OCI-LY3 (cell line): ENCODE measurements at regions not wholly inside any gene's neighbourhood (a gene's known extent, or its start where the extent isn't known, plus 50 kb on each side); places are given as distances from the start of the nearest gene placed in this dataset.

ENCODE experiments used
- H2AFZ ChIP-seq: fragments of 200-600, 300-600 bp; shearing (Covaris generic); 2 replicates; pipeline ENCODE4 v1.6.0; 2014; ENCODE audit warnings: antibody characterized with exemption, low read depth, low read length
- H3K27ac ChIP-seq: fragments of 200-600, 300-600 bp; sonication (generic); 2 replicates; pipeline ENCODE4 v1.5.1; 2014; ENCODE audit warnings: mild to moderate bottlenecking, low read length, moderate library complexity, mixed read lengths
- H3K27me3 ChIP-seq: fragments of 200-600, 300-600 bp; sonication (generic); 2 replicates; pipeline ENCODE4 v1.6.1; 2014; ENCODE audit warnings: low read depth, low read length, mixed read lengths
- H3K36me3 ChIP-seq: fragments of 200-600, 300-600 bp; sonication (generic); replicated peaks from 2 replicates; pipeline ENCODE3; 2014; ENCODE audit warnings: low read depth, low read length, mixed read lengths
- H3K4me1 ChIP-seq: fragments of 300-600, 200-600 bp; sonication (generic); 2 replicates; pipeline ENCODE4 v1.6.1; 2014; ENCODE audit warnings: low read length, mixed read lengths
- H3K4me2 ChIP-seq: fragments of 200-600, 300-600 bp; sonication (generic); 2 replicates; pipeline ENCODE4 v1.6.1; 2014; ENCODE audit warnings: low read length, mixed read lengths
- H3K4me3 ChIP-seq: fragments of 300-600, 200-600 bp; sonication (generic); 2 replicates; pipeline ENCODE4 v1.5.1; 2014; ENCODE audit warnings: antibody characterized with exemption, mild to moderate bottlenecking, low read length, moderate library complexity
- H3K79me2 ChIP-seq: fragments of 300-600, 200-600 bp; shearing (Covaris generic); 2 replicates; pipeline ENCODE4 v1.6.1; 2014; ENCODE audit warnings: mild to moderate bottlenecking, low read length, mixed read lengths
- H3K9ac ChIP-seq: fragments of 300-600, 200-600 bp; shearing (Covaris generic); 2 replicates; pipeline ENCODE4 v1.6.0; 2014; ENCODE audit warnings: mild to moderate bottlenecking, low read length, moderate library complexity
- H3K9me3 ChIP-seq: fragments of 200-600, 300-600 bp; shearing (Covaris generic); 2 replicates; pipeline ENCODE4 v1.6.1; 2014; ENCODE audit warnings: low read length, mixed read lengths; ENCODE audit not compliant: insufficient read depth
- H4K20me1 ChIP-seq: fragments of 200-600, 300-600 bp; sonication (generic); 2 replicates; pipeline ENCODE4 v1.6.1; 2016; ENCODE audit warnings: low read length, mixed read lengths; ENCODE audit not compliant: insufficient read depth
- EZH2phosphoT487 ChIP-seq: fragments of 200-600 bp; shearing (Covaris generic); IDR thresholded peaks from 2 replicates; pipeline ENCODE4 v1.6.1; 2018; ENCODE audit warnings: antibody characterized with exemption, mixed run types, low read depth
- TF ChIP-seq, protein P1 (sequence below): fragments of 200-600, 300-600 bp; sonication (generic); IDR thresholded peaks from 2 replicates; pipeline ENCODE4 v1.5.1; 2014; ENCODE audit warnings: antibody characterized with exemption, low read length, low read depth

DNA sequence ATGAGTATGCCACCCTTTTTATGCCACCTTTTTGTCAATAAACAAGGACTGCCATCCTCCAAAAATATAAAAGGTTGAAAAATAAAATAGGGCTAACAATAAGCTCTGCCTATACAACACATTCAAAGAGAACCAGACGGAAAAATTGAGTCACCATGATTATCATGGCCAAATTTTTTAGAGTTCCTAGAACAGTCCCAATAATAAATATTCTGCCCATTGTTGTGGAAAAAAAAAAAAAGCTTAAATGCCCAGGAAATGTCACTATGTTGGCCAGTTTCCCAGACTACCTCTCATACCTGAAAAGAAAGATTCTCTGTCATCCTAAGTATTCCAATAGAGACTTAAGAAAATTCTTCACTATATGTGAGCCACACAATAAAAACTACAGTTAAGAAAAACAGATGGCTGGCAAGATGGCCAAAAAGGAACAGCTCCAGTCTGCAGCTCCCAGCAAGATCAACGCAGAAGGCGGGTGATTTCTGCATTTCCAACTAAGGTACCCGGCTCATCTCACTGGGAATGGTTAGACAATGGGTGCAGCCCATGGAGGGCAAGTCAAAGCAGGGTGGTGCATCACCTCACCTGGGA is 149.0 kb downstream of the TMEM161B start:
- H3K27me3 ChIP-seq: no peaks in the 10 kb centered on the region
- no peak overlapping the region for H3K4me3 ChIP-seq
- TF ChIP-seq EZH2phosphoT487: no peak
- TF ChIP-seq, protein P1, sequence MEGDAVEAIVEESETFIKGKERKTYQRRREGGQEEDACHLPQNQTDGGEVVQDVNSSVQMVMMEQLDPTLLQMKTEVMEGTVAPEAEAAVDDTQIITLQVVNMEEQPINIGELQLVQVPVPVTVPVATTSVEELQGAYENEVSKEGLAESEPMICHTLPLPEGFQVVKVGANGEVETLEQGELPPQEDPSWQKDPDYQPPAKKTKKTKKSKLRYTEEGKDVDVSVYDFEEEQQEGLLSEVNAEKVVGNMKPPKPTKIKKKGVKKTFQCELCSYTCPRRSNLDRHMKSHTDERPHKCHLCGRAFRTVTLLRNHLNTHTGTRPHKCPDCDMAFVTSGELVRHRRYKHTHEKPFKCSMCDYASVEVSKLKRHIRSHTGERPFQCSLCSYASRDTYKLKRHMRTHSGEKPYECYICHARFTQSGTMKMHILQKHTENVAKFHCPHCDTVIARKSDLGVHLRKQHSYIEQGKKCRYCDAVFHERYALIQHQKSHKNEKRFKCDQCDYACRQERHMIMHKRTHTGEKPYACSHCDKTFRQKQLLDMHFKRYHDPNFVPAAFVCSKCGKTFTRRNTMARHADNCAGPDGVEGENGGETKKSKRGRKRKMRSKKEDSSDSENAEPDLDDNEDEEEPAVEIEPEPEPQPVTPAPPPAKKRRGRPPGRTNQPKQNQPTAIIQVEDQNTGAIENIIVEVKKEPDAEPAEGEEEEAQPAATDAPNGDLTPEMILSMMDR: no peak

DNA sequence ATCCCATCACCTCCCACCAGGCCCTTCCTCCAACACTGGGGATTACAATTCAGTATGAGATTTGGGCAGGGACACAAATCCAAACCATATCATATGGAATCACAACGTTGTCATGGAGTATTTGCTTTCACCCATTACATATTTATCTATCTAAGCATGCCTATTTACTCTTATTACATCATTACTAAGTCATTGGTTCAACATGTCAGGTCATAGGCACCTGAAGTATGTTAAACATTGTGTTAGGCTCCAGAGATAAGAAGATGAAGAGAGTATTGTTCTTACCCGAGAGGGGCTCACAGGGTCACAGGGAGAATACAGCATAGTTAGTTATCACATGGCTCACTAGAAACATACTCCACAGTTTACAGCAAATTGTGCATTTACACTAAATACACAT is 150.5 kb downstream of the TMEM161B start:
- no peak overlapping the region for H3K4me3 ChIP-seq
- H3K4me1 ChIP-seq: no peaks in the 10 kb centered on the region
- no peak overlapping the region for H2AFZ ChIP-seq
- TF ChIP-seq, protein P1: no peak
- no peak overlapping the region for H3K4me2 ChIP-seq
- H3K79me2 ChIP-seq: no peaks in the 10 kb centered on the region
- H3K9me3 ChIP-seq: no peaks in the 10 kb centered on the region
- H3K27me3 ChIP-seq: no peaks in the 10 kb centered on the region
- no peaks in the 10 kb centered on the region for H3K36me3 ChIP-seq
- no peaks in the 10 kb centered on the region for H4K20me1 ChIP-seq
- no peak overlapping the region for H3K27ac ChIP-seq
- no peak overlapping the region for H3K9ac ChIP-seq

More for the DNA sequence above, 149.0 kb downstream of the TMEM161B start:
- Histone ChIP-seq H2AFZ (no peak overlapping the region), H3K9me3 (no peaks in the 10 kb centered on the region), H3K9ac (no peak overlapping the region), H3K36me3 (no peaks in the 10 kb centered on the region), H3K79me2 (no peaks in the 10 kb centered on the region), H4K20me1 (no peaks in the 10 kb centered on the region), H3K4me1 (no peaks in the 10 kb centered on the region), H3K4me2 (no peak overlapping the region), H3K27ac (no peak overlapping the region)

DNA sequence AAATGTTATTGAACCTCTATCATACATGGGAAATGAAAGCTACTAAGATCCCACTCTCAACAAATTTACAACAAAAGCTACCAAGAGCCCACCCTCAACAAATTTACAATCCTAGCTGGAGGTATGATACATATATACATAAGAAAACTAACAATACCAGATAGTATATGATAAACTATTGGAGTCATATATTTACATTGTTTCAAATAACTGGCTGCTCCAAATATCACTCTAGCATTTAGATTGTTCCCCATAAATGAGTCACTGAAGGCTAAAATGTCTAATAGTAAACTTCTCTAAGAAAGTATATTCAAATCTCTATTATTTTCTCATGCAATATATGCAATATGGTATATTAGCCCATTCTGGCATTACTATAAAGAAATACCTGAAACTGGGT is 151.1 kb downstream of the TMEM161B start:
- Histone ChIP-seq H3K79me2 (no peaks in the 10 kb centered on the region), H3K27ac (no peak overlapping the region), H3K36me3 (no peaks in the 10 kb centered on the region), H3K27me3 (no peaks in the 10 kb centered on the region), H3K9me3 (no peaks in the 10 kb centered on the region), H3K4me3 (no peak overlapping the region), H3K9ac (no peak overlapping the region), H4K20me1 (no peaks in the 10 kb centered on the region), H3K4me1 (no peaks in the 10 kb centered on the region), H2AFZ (no peak overlapping the region), H3K4me2 (no peak overlapping the region)
- TF ChIP-seq, protein P1: no peak

- no peak overlapping the region for H3K9ac ChIP-seq
- H2AFZ ChIP-seq: no peak overlapping the region
- H3K79me2 ChIP-seq: no peaks in the 10 kb centered on the region
- H3K4me2 ChIP-seq: no peak overlapping the region
- no peaks in the 10 kb centered on the region for H3K4me1 ChIP-seq
- TF ChIP-seq, protein P1: no peak
- no peak for TF ChIP-seq EZH2phosphoT487
- no peaks in the 10 kb centered on the region for H3K9me3 ChIP-seq
- H3K27me3 ChIP-seq: no peaks in the 10 kb centered on the region
- no peak overlapping the region for H3K27ac ChIP-seq
- H3K36me3 ChIP-seq: no peaks in the 10 kb centered on the region
- no peak overlapping the region for H3K4me3 ChIP-seq
- no peaks in the 10 kb centered on the region for H4K20me1 ChIP-seq
Measured at GRCh38 chr5:88116396-88116795, 152.2 kb downstream of the TMEM161B start.
